Loucy (cell line): ENCODE measurements at regions not wholly inside any gene's neighbourhood (a gene's known extent, or its start where the extent isn't known, plus 50 kb on each side); places are given as distances from the start of the nearest gene placed in this dataset.
A peak's percentile ranks its signal among the peaks of the same experiment; 100 is the strongest.

ENCODE experiments used
- H2AFZ ChIP-seq: fragments of 200-600 bp; sonication (generic); 2 replicates; pipeline ENCODE4 v1.6.0; 2016; ENCODE audit warnings: antibody characterized with exemption, mild to moderate bottlenecking, low read length, moderate library complexity
- H3F3A ChIP-seq: fragments of 200-600 bp; 2 replicates; pipeline ENCODE4 v1.6.0; 2016; ENCODE audit warnings: antibody characterized with exemption, low read depth, mild to moderate bottlenecking
- H3K27me3 ChIP-seq: fragments of 200-600 bp; sonication (generic); 2 replicates; pipeline ENCODE4 v1.6.1; 2014; ENCODE audit warnings: low read length, mild to moderate bottlenecking; ENCODE audit not compliant: insufficient read depth, poor library complexity, severe bottlenecking
- H3K36me3 ChIP-seq: fragments of 200-600 bp; sonication (generic); 2 replicates; pipeline ENCODE4 v1.6.1; 2016; ENCODE audit warnings: low read length; ENCODE audit not compliant: insufficient read depth
- H3K4me1 ChIP-seq: fragments of 200-600 bp; sonication (generic); 2 replicates; pipeline ENCODE4 v1.5.1; 2014; ENCODE audit warnings: low read length, mild to moderate bottlenecking; ENCODE audit not compliant: insufficient read depth, poor library complexity, severe bottlenecking
- H3K4me2 ChIP-seq: fragments of 200-600 bp; sonication (generic); 2 replicates; pipeline ENCODE4 v1.6.0; 2014; ENCODE audit warnings: antibody characterized with exemption, low read length, low read depth, mild to moderate bottlenecking; ENCODE audit not compliant: poor library complexity, severe bottlenecking
- H3K4me3 ChIP-seq: fragments of 200-600 bp; sonication (generic); 2 replicates; pipeline ENCODE4 v1.5.1; 2014; ENCODE audit warnings: low read length, mild to moderate bottlenecking, mixed read lengths; ENCODE audit not compliant: poor library complexity, severe bottlenecking
- H3K79me2 ChIP-seq: fragments of 200-600 bp; sonication (generic); 2 replicates; pipeline ENCODE4 v1.6.1; 2014; ENCODE audit warnings: low read length; ENCODE audit not compliant: insufficient read depth
- H3K9ac ChIP-seq: fragments of 200-600 bp; sonication (generic); 2 replicates; pipeline ENCODE4 v1.6.0; 2014; ENCODE audit warnings: mild to moderate bottlenecking, low read depth, low read length, moderate library complexity; ENCODE audit not compliant: poor library complexity, severe bottlenecking
- H3K9me2 ChIP-seq: fragments of 200-600 bp; sonication (generic); replicated peaks from 2 replicates; pipeline ENCODE4 v1.6.1; 2016; ENCODE audit warnings: low read depth, low read length, mixed read lengths
- H3K9me3 ChIP-seq: fragments of 200-600 bp; sonication (generic); 2 replicates; pipeline ENCODE4 v1.6.1; 2014; ENCODE audit warnings: mild to moderate bottlenecking, antibody characterized with exemption, low read length, low read depth; ENCODE audit not compliant: insufficient read depth
- H4K20me1 ChIP-seq: fragments of 200-600 bp; sonication (generic); 2 replicates; pipeline ENCODE4 v1.6.0; 2014; ENCODE audit warnings: antibody characterized with exemption, low read length, mild to moderate bottlenecking; ENCODE audit not compliant: insufficient read depth, poor library complexity, severe bottlenecking
- CTCF ChIP-seq: fragments of 200-600 bp; sonication (generic); conservative IDR thresholded peaks from 2 replicates; pipeline ENCODE4 v1.5.1; 2014; ENCODE audit warnings: mild to moderate bottlenecking, antibody characterized with exemption, low read length
- EZH2phosphoT487 ChIP-seq: fragments of 200-600 bp; IDR thresholded peaks from 2 replicates; pipeline ENCODE4 v1.6.1; 2018; ENCODE audit warnings: antibody characterized with exemption, mild to moderate bottlenecking, moderate library complexity, borderline replicate concordance

- Histone ChIP-seq H4K20me1 (no peaks in the 10 kb centered on the region), H3K79me2 (no peaks in the 10 kb centered on the region), H3K4me3 (no peak overlapping the region), H3K9ac (no peak overlapping the region), H3F3A (no peaks in the 10 kb centered on the region), H3K27me3 (no peaks in the 10 kb centered on the region), H3K4me1 (peaks cover 11% of the 10 kb centered on the region), H3K4me2 (no peak overlapping the region), H3K9me3 (no peaks in the 10 kb centered on the region), H3K36me3 (no peaks in the 10 kb centered on the region), H3K9me2 (no peaks in the 10 kb centered on the region), H2AFZ (no peak overlapping the region)
- TF ChIP-seq CTCF (peak; percentile 57), EZH2phosphoT487 (no peak)
These were observed 473.1 kb upstream of the UBE2E2 start for GRCh38 chr3:22729981-22730380.

- H3K4me1 ChIP-seq: peaks cover 11% of the 10 kb centered on the region
These were observed 472.4 kb upstream of the UBE2E2 start for GRCh38 chr3:22730701-22731100.

GRCh38 chr3:22731901-22732300, 471.2 kb upstream of the UBE2E2 start:
- H3K9ac ChIP-seq: no peak overlapping the region
- no peaks in the 10 kb centered on the region for H3K79me2 ChIP-seq
- H4K20me1 ChIP-seq: no peaks in the 10 kb centered on the region
- H3K9me2 ChIP-seq: no peaks in the 10 kb centered on the region
- H3K4me1 ChIP-seq: peaks cover 11% of the 10 kb centered on the region
- H3K4me3 ChIP-seq: no peak overlapping the region
- H3K27me3 ChIP-seq: no peaks in the 10 kb centered on the region
- H3K36me3 ChIP-seq: no peaks in the 10 kb centered on the region
- H2AFZ ChIP-seq: no peak overlapping the region
- H3K4me2 ChIP-seq: no peak overlapping the region
- H3F3A ChIP-seq: no peaks in the 10 kb centered on the region
- no peaks in the 10 kb centered on the region for H3K9me3 ChIP-seq
- TF ChIP-seq EZH2phosphoT487 (no peak), CTCF (no peak)

More at GRCh38 chr3:22730701-22731100, 472.4 kb upstream of the UBE2E2 start:
- no peaks in the 10 kb centered on the region for H3K9me2 ChIP-seq
- H4K20me1 ChIP-seq: no peaks in the 10 kb centered on the region
- no peak for TF ChIP-seq EZH2phosphoT487
- no peak for TF ChIP-seq CTCF
- H3K4me3 ChIP-seq: no peak overlapping the region
- no peaks in the 10 kb centered on the region for H3K27me3 ChIP-seq
- H3K4me2 ChIP-seq: no peak overlapping the region
- no peaks in the 10 kb centered on the region for H3K79me2 ChIP-seq
- H3F3A ChIP-seq: no peaks in the 10 kb centered on the region
- no peaks in the 10 kb centered on the region for H3K9me3 ChIP-seq
- no peak overlapping the region for H2AFZ ChIP-seq
- H3K9ac ChIP-seq: no peak overlapping the region
- H3K36me3 ChIP-seq: no peaks in the 10 kb centered on the region
